H1 (cell line): ENCODE measurements at regions not wholly inside any gene's neighbourhood (a gene's known extent, or its start where the extent isn't known, plus 50 kb on each side); places are given as distances from the start of the nearest gene placed in this dataset.

ENCODE experiments used
- ASH2L ChIP-seq: fragments of 200-600, 300-600 bp; sonication (generic); IDR thresholded peaks from one replicate; pipeline ENCODE4 v1.7.1; 2017; ENCODE audit warnings: low read length
- CHD1 ChIP-seq: IDR thresholded peaks from 2 replicates; pipeline ENCODE4 v1.6.1; 2012; ENCODE audit warnings: low read depth, low read length, improper control_type of control experiment
- HDAC2 ChIP-seq, 2 experiments: fragments of 300-600 bp in 1 of 2; sonication (generic) in 1 of 2; IDR thresholded peaks; 2 replicates each; pipeline ENCODE4 v1.6.1; 2011 to 2012; ENCODE audit warnings: low read depth in 2 of 2, low read length in 2 of 2, mild to moderate bottlenecking in 2 of 2, moderate library complexity in 2 of 2, borderline replicate concordance in 1 of 2, inconsistent platforms in 1 of 2
- RAD21 ChIP-seq, 2 experiments: IDR thresholded peaks in 1 of 2; conservative IDR thresholded peaks in 1 of 2; 2 replicates each; pipeline ENCODE4 v1.6.1; 2011; ENCODE audit warnings: low read depth in 2 of 2, low read length in 2 of 2, improper control_type of control experiment in 1 of 2, inconsistent platforms in 1 of 2, mild to moderate bottlenecking in 1 of 2, moderate library complexity in 1 of 2
- SAP30 ChIP-seq: fragments of 300-600 bp; sonication (generic); IDR thresholded peaks from 2 replicates; pipeline ENCODE4 v1.7.1; 2012; ENCODE audit warnings: low read length, moderate library complexity, mild to moderate bottlenecking, inconsistent platforms; ENCODE audit not compliant: insufficient read depth, insufficient replicate concordance
- SIX5 ChIP-seq: IDR thresholded peaks from 2 replicates; pipeline ENCODE4 v1.6.1; 2011; ENCODE audit warnings: mild to moderate bottlenecking, low read depth, low read length
- TEAD4 ChIP-seq: IDR thresholded peaks from 2 replicates; pipeline ENCODE4 v1.6.1; 2012; ENCODE audit warnings: low read depth, low read length, inconsistent platforms, mixed read lengths
- TF ChIP-seq, protein P1 (sequence below), 3 experiments: IDR thresholded peaks; 1 replicate in 2 of 3; 2 replicates in 1 of 3; pipeline versions ENCODE4 v1.5.1 to v1.6.1; 2011; ENCODE audit warnings: low read length in 3 of 3, mild to moderate bottlenecking in 3 of 3, inconsistent platforms in 2 of 3, low read depth in 1 of 3, moderate library complexity in 1 of 3; ENCODE audit not compliant: insufficient read depth in 1 of 3; ENCODE audit errors: control extremely low read depth in 1 of 3

DNA sequence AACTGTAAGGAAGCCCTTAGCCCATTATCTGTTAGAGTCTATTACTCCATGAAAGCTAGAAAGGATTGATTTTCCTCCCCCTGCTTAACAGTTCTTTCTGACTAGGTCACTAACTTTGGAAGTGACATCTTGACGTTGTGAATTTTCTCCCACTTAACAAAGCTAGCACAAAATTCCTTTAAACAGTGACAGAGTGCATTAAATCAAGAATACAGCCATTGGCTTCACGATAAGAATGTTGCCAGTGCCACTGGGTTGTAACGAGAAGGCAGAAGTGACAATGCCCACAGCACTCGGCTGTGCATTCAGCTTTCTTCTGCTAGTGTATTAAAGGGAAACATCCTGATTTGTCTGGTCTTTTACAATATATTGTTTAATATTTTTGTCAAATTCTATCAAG, 182.7 kb upstream of the DTNBP1 start (continued):
- TF ChIP-seq, protein P1, sequence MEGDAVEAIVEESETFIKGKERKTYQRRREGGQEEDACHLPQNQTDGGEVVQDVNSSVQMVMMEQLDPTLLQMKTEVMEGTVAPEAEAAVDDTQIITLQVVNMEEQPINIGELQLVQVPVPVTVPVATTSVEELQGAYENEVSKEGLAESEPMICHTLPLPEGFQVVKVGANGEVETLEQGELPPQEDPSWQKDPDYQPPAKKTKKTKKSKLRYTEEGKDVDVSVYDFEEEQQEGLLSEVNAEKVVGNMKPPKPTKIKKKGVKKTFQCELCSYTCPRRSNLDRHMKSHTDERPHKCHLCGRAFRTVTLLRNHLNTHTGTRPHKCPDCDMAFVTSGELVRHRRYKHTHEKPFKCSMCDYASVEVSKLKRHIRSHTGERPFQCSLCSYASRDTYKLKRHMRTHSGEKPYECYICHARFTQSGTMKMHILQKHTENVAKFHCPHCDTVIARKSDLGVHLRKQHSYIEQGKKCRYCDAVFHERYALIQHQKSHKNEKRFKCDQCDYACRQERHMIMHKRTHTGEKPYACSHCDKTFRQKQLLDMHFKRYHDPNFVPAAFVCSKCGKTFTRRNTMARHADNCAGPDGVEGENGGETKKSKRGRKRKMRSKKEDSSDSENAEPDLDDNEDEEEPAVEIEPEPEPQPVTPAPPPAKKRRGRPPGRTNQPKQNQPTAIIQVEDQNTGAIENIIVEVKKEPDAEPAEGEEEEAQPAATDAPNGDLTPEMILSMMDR (IDR thresholded peaks at IDR 0.05; ENCODE audit: control extremely low read depth in 1 of 3, insufficient read depth in 1 of 3, low read depth in 1 of 3, low read length in 3 of 3), result no peak
- TF ChIP-seq ASH2L, result no peak
- no peak for TF ChIP-seq HDAC2 (IDR thresholded peaks at IDR 0.05; ENCODE audit: borderline replicate concordance in 1 of 2, low read depth in 2 of 2, low read length in 2 of 2)
- TF ChIP-seq SAP30, result no peak
- TF ChIP-seq CHD1, result no peak
- TF ChIP-seq SIX5, result no peak
- no peak for TF ChIP-seq TEAD4
- TF ChIP-seq RAD21 (IDR thresholded peaks at IDR 0.05 in 1 of 2, conservative IDR thresholded peaks at IDR 0.05 in 1 of 2; ENCODE audit: low read depth in 2 of 2, low read length in 2 of 2), result no peak
